ENCODE measurements at regions not wholly inside any gene's neighbourhood (a gene's known extent, or its start where the extent isn't known, plus 50 kb on each side); places are given as distances from the start of the nearest gene placed in this dataset.
A peak's percentile ranks its signal among the peaks of the same experiment; 100 is the strongest.
"Not testable (repeated sequence)": the region's sequence is repeated elsewhere in the genome, so short reads cannot be mapped to it uniquely, and the experiment has no call there.

DNA sequence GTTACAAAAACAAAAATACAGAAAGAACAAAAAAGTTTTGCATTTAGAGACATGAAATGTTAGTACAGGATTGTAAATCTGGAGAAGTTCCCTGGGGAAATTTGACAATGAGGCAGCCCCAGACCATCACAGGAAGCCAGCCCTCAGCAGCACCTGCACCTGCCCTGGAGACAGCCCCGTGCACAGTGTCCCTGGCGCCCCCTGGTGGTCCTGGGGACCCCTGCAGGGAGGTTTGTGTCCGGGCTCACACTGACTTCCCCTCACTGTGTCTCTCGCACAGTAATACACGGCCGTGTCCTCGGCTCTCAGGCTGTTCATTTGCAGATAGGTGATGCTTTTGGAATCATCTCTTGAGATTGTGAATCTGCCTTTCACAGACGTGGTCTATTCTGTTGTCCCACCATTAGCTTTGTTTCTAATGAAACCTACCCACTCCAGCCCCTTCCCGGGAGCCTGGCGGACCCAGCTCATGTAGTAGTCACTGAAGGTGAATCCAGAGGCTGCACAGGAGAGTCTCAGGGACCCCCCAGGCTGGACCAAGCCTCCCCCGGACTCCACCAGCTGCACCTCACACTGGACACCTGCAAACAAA, 1248.6 kb downstream of the TMEM121 start:
- not testable (repeated sequence) for DNase-seq

- no peak for DNase-seq
Measured at GRCh38 chr14:106776395-106776983, 1250.1 kb downstream of the TMEM121 start.

DNA sequence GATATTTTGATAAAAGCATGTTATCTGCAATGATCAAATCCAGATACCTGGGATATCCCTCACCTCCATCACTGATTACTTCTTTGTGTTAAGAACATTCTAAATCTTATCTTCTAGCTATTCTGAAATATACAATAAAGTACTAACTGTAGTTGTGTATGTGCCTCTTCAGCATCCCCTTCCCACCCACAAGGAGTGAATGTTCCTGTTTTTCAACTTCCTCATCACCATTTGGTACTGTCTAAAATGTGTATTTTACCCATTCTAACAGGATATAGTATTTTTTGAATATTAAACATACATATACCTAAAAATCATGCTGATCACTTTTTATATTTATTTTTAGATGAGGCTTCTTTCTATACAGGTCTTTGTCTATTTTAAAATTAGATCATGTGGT, 1252.6 kb downstream of the TMEM121 start:
- DNase-seq: no peak

DNA sequence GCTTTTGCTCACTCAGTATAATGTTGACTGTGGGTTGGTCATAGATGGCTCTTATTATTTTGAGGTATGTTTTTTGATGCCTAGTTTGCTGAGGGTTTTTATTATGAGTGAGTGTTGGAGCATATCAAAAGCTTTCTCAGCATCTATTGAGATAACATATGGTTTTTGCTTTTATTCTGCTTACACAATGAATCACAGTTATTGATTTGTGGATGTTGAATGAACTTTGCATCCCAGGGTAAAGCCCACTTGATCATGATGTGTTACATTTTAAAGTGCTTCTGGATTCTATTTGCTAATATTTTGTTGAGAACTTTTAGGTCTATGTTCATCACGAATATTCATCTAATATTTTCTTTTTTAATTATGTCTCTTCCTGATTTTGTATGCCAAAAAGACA, 1260.3 kb downstream of the TMEM121 start:
- DNase-seq: no peak

DNA sequence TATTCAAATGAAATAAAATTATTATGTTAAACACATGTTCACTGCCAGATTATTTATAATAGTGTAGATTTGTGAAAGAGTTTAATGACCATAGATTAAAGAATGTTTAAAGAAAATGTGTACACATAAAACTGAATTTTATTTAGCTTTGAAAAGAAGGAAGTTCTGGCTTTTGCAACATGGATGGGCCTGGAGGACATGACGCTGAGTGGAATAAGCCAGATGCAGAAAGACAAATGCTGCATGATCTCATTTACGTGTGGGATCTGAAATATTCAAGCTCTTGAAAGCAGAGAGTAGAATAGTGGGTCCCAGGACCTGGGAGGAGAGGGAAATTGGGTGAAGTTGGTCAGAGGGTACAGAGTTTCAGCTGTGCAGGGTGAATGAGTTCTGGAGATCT, 1261.2 kb downstream of the TMEM121 start:
- no peak for DNase-seq

DNA sequence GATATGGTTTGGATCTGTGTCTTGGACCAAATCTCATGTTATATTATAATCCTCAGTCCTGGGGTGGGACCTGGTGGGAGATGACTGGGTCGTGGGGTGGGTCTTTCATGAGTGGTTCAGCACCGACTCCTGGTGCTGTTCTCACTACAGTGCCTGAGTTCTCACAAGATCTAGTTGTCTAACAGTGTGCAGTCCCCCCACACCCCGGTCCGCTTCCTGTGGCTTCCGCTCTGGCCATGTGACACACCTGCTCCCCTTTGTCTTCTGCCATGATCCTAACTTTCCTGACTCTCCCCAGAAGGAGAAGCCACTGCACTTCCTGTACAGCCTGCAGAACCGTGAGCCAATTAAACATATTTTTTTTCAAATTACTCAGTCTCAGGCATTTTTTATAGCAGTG, 1262.2 kb downstream of the TMEM121 start:
- DNase-seq: no peak

GRCh38 chr14:106789318-106789717, 1262.9 kb downstream of the TMEM121 start:
- DNase-seq: no peak

DNA sequence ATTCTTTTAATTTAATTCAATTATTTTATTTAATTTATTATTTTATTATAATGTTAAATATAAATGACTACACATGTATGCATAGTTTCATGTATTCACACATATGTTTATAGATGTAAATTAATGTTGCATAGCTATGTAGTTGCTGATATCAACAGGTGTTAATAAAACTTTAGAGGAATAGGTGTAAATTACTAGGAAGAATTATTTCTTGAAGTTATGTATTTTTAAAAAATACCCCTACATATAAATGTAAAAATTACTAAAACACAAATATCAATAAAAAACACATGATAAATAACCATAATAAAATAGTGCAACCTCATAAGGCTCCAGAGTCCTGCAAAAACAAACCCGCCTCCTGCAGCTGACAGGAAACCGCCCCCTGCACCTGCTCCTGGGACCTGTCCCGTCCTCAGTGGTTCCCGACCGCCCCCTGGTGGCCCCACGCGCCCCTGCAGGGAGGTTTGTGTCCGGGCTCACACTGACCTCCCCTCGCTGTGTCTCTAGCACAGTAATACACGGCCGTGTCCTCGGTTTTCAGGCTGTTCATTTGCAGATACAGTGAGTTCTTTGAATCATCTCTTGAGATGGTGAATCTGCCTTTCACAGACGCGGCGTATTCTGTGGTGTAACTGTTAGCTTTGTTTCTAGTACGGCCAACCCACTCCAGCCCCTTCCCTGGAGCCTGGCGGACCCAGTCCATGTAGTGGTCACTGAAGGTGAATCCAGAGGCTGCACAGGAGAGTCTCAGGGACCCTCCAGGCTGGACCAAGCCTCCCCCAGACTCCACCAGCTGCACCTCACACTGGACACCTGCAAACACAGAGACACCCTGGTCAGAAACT, 1264.0 kb downstream of the TMEM121 start:
- peak; percentile 62 for DNase-seq

DNA sequence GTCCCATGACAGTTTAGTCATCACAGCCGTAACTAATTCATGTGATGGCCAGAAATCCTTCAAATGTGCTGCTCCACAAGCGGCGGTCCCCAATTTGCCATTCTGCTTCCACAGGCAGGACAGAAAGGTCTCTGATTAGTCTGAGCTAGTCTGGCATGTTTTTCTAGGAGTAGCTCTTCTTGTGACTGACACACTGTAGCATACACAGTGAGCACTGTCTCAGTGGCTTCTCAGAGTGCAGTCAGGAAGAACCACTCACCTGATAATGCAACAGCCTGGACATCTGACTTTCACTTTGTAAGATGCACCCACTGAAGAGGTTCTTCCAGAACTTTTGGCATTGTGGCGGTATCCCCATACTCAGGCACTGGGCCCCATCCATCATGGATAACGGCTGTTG, 1266.2 kb downstream of the TMEM121 start:
- DNase-seq: no peak

DNA sequence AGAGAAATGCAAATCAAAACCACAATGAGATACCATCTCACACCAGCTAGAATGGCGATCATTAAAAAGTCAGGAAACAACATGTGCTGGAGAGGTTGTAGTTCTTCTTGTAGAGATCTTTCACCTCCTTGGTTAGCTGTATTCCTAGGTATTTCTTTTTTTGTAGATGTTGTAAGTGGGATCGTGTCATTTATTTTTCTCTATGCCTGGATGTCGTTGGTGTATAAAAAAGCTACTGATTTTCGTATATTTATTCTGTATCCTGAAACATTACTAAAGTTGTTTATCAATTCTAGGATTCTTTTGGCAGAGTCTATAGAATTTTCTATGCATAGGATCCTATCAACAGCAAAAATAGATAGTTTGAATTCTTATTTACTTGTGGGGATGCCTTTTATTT, 1271.8 kb downstream of the TMEM121 start:
- DNase-seq: not testable (repeated sequence)

DNA sequence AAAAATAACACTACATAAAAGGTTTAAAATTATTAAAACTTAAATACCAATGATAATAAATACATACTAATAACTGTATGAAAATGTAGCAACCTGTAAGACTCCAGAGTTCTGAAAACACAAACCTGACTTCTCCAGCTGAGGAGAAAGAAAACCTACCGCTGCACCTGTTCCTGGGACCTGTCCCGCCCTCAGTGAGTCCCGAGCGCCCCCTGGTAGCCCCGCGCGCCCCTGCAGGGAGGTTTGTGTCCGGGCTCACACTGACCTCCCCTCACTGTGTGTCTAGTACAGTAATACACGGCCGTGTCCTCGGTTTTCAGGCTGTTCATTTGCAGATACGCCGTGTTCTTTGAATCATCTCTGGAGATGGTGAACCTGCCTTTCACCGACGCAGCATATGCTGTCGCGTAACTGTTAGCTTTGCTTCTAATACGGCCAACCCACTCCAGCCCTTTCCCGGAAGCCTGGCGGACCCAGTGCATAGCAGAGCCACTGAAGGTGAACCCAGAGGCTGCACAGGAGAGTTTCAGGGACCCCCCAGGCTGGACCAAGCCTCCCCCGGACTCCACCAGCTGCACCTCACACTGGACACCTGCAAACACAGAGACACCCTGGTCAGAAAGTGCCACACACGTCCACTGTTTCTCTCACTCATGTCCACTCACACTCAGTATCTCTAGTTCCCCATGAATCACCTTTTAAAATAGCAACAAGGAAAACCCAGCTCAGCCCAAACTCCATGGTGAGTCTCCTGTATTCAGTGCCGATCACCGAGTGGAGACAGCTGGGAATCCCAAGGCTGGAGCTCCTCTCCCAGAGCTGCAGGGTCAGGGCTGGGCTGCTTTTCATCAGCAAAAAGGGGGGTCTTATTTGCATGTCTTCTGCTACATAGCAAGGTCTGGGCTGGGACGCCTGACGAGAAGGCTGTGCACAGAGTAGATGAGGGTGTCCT, 1276.3 kb downstream of the TMEM121 start:
- DNase-seq: peak; percentile 3

- DNase-seq: no peak
Measured at GRCh38 chr14:106803379-106803778, 1277.0 kb downstream of the TMEM121 start.

DNA sequence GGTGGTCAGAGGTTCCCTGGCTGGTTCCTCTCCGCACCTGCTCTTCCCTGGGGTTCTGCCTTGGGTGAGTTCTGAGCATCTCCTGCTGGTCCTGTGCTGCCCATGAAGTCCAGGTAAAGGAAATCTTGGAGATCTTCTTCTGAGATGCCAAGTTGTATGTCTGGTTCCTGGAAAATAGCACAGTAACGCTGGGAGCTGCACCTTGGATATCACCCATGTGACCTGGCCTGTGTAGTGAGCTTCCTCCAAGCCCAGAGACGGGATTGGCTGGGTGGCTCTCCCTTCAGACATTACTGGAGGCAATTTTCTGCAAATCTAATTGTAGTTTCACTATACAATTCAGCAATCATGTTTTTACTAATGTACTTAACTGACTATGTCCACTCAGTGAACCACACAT, 1281.1 kb downstream of the TMEM121 start:
- no peak for DNase-seq

GRCh38 chr14:106808458-106808857, 1282.1 kb downstream of the TMEM121 start:
- DNase-seq: no peak

GRCh38 chr14:106808907-106809306, 1282.5 kb downstream of the TMEM121 start:
- DNase-seq: no peak

GRCh38 chr14:106809615-106810014, 1283.2 kb downstream of the TMEM121 start:
- no peak for DNase-seq

GRCh38 chr14:106810168-106810567, 1283.8 kb downstream of the TMEM121 start:
- DNase-seq: not testable (repeated sequence)

GRCh38 chr14:106811162-106811561, 1284.8 kb downstream of the TMEM121 start:
- DNase-seq: no peak

DNA sequence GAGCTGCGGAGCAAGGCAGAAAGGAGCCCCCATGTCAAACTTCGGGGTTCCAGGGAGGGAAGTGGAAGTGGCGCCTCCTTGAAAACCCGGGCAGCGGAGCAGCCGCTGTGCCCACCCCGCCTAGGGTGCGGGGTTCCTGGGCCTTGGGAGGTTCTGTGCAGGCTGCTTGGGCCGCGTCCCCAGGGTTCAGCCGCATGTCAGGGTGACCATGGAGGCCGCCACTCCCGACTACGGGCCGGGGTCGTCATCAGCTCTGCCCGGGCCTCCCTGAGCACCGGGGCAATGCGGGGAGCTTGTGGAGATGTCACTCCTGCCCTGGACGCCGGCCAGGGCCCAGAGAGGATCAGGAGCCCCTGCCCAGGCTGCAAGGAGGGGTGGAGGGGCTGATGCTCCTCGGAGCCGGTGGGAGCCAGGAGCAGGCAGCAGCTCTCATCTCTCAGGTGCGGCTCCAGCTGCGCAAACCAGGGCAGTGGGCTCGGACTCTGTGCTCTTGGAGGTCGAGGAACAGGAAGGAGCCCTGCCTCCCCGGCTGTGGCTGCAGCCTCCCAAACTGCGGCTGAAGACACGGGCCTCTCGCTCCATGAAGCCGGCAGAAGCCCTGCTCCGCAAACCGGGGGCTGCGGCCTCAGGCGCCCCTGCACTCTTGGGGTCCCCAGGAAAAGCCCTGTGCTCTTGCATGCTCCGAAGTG, 1286.5 kb downstream of the TMEM121 start:
- no peak for DNase-seq

- DNase-seq: no peak
Measured at GRCh38 chr14:106813477-106813823, 1287.1 kb downstream of the TMEM121 start.

DNA sequence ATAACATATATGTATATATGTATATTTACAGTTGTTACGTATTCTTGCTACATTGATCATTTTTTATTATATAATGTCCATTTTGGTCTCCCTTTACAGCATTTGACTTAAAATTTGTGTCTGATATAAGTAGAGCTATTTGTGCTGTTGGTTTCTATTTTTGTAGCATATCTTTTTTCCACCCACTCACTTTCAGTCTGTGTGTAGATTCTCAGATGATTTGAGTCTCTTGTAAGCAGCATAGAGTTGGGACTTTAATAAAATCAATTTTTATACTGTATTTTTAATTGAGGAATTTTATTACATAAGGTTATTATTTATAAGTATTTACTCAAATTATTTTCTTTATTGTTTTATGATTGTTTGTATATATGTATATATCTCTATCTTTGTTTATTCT, 1293.7 kb downstream of the TMEM121 start:
- no peak for DNase-seq

- DNase-seq: no peak
Measured at GRCh38 chr14:106821119-106821518, 1294.7 kb downstream of the TMEM121 start.

GRCh38 chr14:106822905-106823304, 1296.5 kb downstream of the TMEM121 start:
- no peak for DNase-seq
